A549 (cell line): ENCODE measurements at regions not wholly inside any gene's neighbourhood (a gene's known extent, or its start where the extent isn't known, plus 50 kb on each side); places are given as distances from the start of the nearest gene placed in this dataset.

Experiments used
- ATAC-seq, 2 experiments: fragments of 200-7000 bp in 1 of 2; fragments of >200 bp in 1 of 2; cut with Nextera tagmentation in 1 of 2; cut with Tn5 transposase in 1 of 2; 3 replicates each; pipeline versions ENCODE4 v1.8.0 to v1.9.1; 2018 to 2020; ENCODE audit warnings: mild to moderate bottlenecking in 1 of 2, moderate library complexity in 1 of 2
- CTCF ChIA-PET: fragments of 300-600 bp; sonication (Branson Sonifier 250); formaldehyde crosslinking; extraction: SDS; loops from one replicate; lab custom pipeline; 2021; ENCODE audit warnings: antibody characterized with exemption, inconsistent platforms; lab: Yijun Ruan, JAX
- POLR2A ChIA-PET: fragments of 350-600 bp; formaldehyde crosslinking; extraction: SDS; loops from one replicate; lab custom pipeline; 2021; ENCODE audit warnings: antibody characterized with exemption, inconsistent platforms; lab: Yijun Ruan, JAX
- DNase-seq, 2 experiments: peaks; one replicate each; pipeline versions ENCODE4 v3.0.0 to v3.0.0-alpha.2; 2011 to 2016; ENCODE audit warnings: low read depth in 1 of 2, low spot score in 1 of 2
- FAIRE-seq: peaks from 2 replicates; lab custom pipeline; 2011; peaks lifted over from hg19 to GRCh38; lab: Jason Lieb, UNC
- H3K27ac ChIP-seq, 2 experiments: fragments of >200 bp; sonication (Bioruptor Twin); formaldehyde crosslinking; 3 replicates each; pipeline ENCODE4 v1.5.1; 2016 to 2017
- H3K4me1 ChIP-seq: fragments of >200 bp; sonication (Bioruptor Twin); formaldehyde crosslinking; 3 replicates; pipeline ENCODE4 v1.6.1; 2016
- H3K4me2 ChIP-seq: fragments of >200 bp; sonication (Bioruptor Twin); formaldehyde crosslinking; 3 replicates; pipeline ENCODE4 v1.6.1; 2016
- H3K4me3 ChIP-seq: fragments of >200 bp; sonication (Bioruptor Twin); formaldehyde crosslinking; 3 replicates; pipeline ENCODE4 v1.5.1; 2016
- H3K9me3 ChIP-seq: fragments of >200 bp; sonication (Bioruptor Twin); formaldehyde crosslinking; 3 replicates; pipeline ENCODE4 v1.6.1; 2016
- BCL3 ChIP-seq: fragments of >200 bp; sonication (Bioruptor Twin); formaldehyde crosslinking; IDR thresholded peaks from 3 replicates; pipeline ENCODE4 v1.6.1; 2016
- BHLHE40 ChIP-seq: IDR thresholded peaks from 2 replicates; pipeline ENCODE4 v1.6.1; 2012; ENCODE audit warnings: low read depth, low read length, inconsistent platforms
- CBX2 ChIP-seq: fragments of 200-600 bp; sonication (generic); IDR thresholded peaks from 2 replicates; pipeline ENCODE4 v1.6.1; 2016; ENCODE audit warnings: low read depth, mild to moderate bottlenecking, borderline replicate concordance
- CHD2 ChIP-seq: fragments of 150-350 bp; IDR thresholded peaks from 2 replicates; pipeline ENCODE4 v1.6.1; 2014; ENCODE audit warnings: low read length; ENCODE audit not compliant: partially characterized antibody
- EP300 ChIP-seq, 2 experiments: fragments of >200 bp; sonication (Bioruptor Twin); formaldehyde crosslinking; IDR thresholded peaks; 2 replicates in 1 of 2; 3 replicates in 1 of 2; pipeline ENCODE4 v1.6.1; 2016 to 2017
- FOSL2 ChIP-seq, 2 experiments: fragments of 450-650 bp in 1 of 2; fragments of >200 bp in 1 of 2; sonication (Bioruptor Twin) in 1 of 2; formaldehyde crosslinking; IDR thresholded peaks; 2 replicates each; pipeline versions ENCODE4 v1.5.0 to v1.6.1; 2016 to 2020; ENCODE audit warnings: mild to moderate bottlenecking in 1 of 2, moderate library complexity in 1 of 2
- FOXS1 ChIP-seq: fragments of 250-450 bp; sonication (Bioruptor Pico); IDR thresholded peaks from 2 replicates; pipeline ENCODE4 v1.5.0; 2020; ENCODE audit warnings: mild to moderate bottlenecking, moderate library complexity
- GATA3 ChIP-seq: IDR thresholded peaks from 2 replicates; pipeline ENCODE4 v1.6.1; 2012; ENCODE audit warnings: borderline replicate concordance
- HDAC2 ChIP-seq: fragments of 200-600 bp; sonication (generic); IDR thresholded peaks from 2 replicates; pipeline ENCODE4 v1.6.1; 2016
- HEYL ChIP-seq: fragments of 250-450 bp; sonication (Bioruptor Pico); IDR thresholded peaks from 2 replicates; pipeline ENCODE4 v1.8.0; 2021; ENCODE audit warnings: mild to moderate bottlenecking, moderate library complexity
- HMGXB4 ChIP-seq: fragments of 250-450 bp; sonication (Bioruptor Pico); IDR thresholded peaks from 2 replicates; pipeline ENCODE4 v1.5.0; 2021; ENCODE audit warnings: mild to moderate bottlenecking, moderate library complexity, borderline replicate concordance
- HOXA7 ChIP-seq: fragments of 250-450 bp; sonication (Bioruptor Pico); IDR thresholded peaks from 2 replicates; pipeline ENCODE4 v1.5.0; 2020; ENCODE audit warnings: mild to moderate bottlenecking, moderate library complexity
- HOXB13 ChIP-seq: fragments of 250-450 bp; sonication (Bioruptor Pico); IDR thresholded peaks from 2 replicates; pipeline ENCODE4 v1.5.0; 2020; ENCODE audit warnings: low read depth, mild to moderate bottlenecking, moderate library complexity
- HOXB5 ChIP-seq: fragments of 250-450 bp; sonication (Bioruptor Pico); IDR thresholded peaks from 2 replicates; pipeline ENCODE4 v1.5.0; 2020; ENCODE audit warnings: mild to moderate bottlenecking, moderate library complexity
- JUN ChIP-seq, 2 experiments: fragments of >200 bp; sonication (Bioruptor Twin); formaldehyde crosslinking; IDR thresholded peaks; 2 replicates in 1 of 2; 3 replicates in 1 of 2; pipeline ENCODE4 v1.6.1; 2016 to 2017
- JUNB ChIP-seq: fragments of >200 bp; sonication (Bioruptor Twin); formaldehyde crosslinking; IDR thresholded peaks from 2 replicates; pipeline ENCODE4 v1.6.1; 2016
- KDM1A ChIP-seq: fragments of 200-600 bp; sonication (generic); IDR thresholded peaks from 2 replicates; pipeline ENCODE4 v1.6.1; 2016; ENCODE audit warnings: low read depth, mild to moderate bottlenecking
- KDM5A ChIP-seq: fragments of 200-600 bp; sonication (generic); IDR thresholded peaks from 2 replicates; pipeline ENCODE4 v1.6.1; 2016; ENCODE audit warnings: antibody characterized with exemption, mild to moderate bottlenecking
- MAZ ChIP-seq: fragments of 150-350 bp; IDR thresholded peaks from 2 replicates; pipeline ENCODE4 v1.6.1; 2014; ENCODE audit warnings: antibody characterized with exemption, low read depth, low read length, borderline replicate concordance
- MYC ChIP-seq: IDR thresholded peaks from 2 replicates; pipeline ENCODE4 v1.6.1; 2012; ENCODE audit warnings: mild to moderate bottlenecking, inconsistent platforms, low read length, improper control_type of control experiment, borderline replicate concordance
- NFE2L2 ChIP-seq: fragments of 150-350 bp; conservative IDR thresholded peaks from 2 replicates; pipeline ENCODE4 v1.6.1; 2014; ENCODE audit warnings: low read length
- NPAS2 ChIP-seq: fragments of 250-450 bp; sonication (Bioruptor Pico); IDR thresholded peaks from 2 replicates; pipeline ENCODE4 v1.8.0; 2022; ENCODE audit warnings: mild to moderate bottlenecking, moderate library complexity, borderline replicate concordance
- PHF8 ChIP-seq: fragments of 200-600 bp; sonication (generic); IDR thresholded peaks from 2 replicates; pipeline ENCODE4 v1.6.1; 2016; ENCODE audit warnings: low read depth, mild to moderate bottlenecking, antibody characterized with exemption, moderate library complexity, borderline replicate concordance
- POLR2A ChIP-seq: IDR thresholded peaks from 2 replicates; pipeline ENCODE4 v1.6.1; 2012; ENCODE audit warnings: mild to moderate bottlenecking, low read length
- POLR2AphosphoS2 ChIP-seq: conservative IDR thresholded peaks from 2 replicates; pipeline ENCODE4 v1.6.1; 2012; ENCODE audit warnings: low read length, improper control_type of control experiment, inconsistent platforms
- RAD21 ChIP-seq, 2 experiments: fragments of >200 bp in 1 of 2; sonication (Bioruptor Twin) in 1 of 2; formaldehyde crosslinking in 1 of 2; IDR thresholded peaks in 1 of 2; conservative IDR thresholded peaks in 1 of 2; 2 replicates in 1 of 2; 3 replicates in 1 of 2; pipeline ENCODE4 v1.6.1; 2012 to 2018; ENCODE audit warnings: inconsistent platforms in 1 of 2
- RARB ChIP-seq: fragments of 250-450 bp; sonication (Bioruptor Pico); IDR thresholded peaks from 2 replicates; pipeline ENCODE4 v1.8.0; 2021; ENCODE audit warnings: mild to moderate bottlenecking, moderate library complexity
- REST ChIP-seq: fragments of 200-600 bp; sonication (generic); IDR thresholded peaks from 2 replicates; pipeline ENCODE4 v1.6.1; 2016; ENCODE audit warnings: antibody characterized with exemption, mild to moderate bottlenecking, moderate library complexity
- SMC3 ChIP-seq: fragments of >200 bp; sonication (Bioruptor Twin); formaldehyde crosslinking; IDR thresholded peaks from 3 replicates; pipeline ENCODE4 v1.6.1; 2018; ENCODE audit warnings: inconsistent platforms
- SREBF2 ChIP-seq: fragments of 450-650 bp; IDR thresholded peaks from 2 replicates; pipeline ENCODE4 v1.6.1; 2014; ENCODE audit warnings: mild to moderate bottlenecking, moderate library complexity
- TFCP2L1 ChIP-seq: fragments of 250-450 bp; sonication (Bioruptor Pico); IDR thresholded peaks from 2 replicates; pipeline ENCODE4 v1.5.0; 2021; ENCODE audit warnings: mild to moderate bottlenecking
- ZNF302 ChIP-seq: fragments of 250-450 bp; sonication (Bioruptor Pico); IDR thresholded peaks from 2 replicates; pipeline ENCODE4 v1.9.0; 2021; ENCODE audit warnings: inconsistent platforms, mild to moderate bottlenecking, moderate library complexity
- WGBS: methylation state at CpG from one replicate; pipeline ENCODE4 v1.1.6; 2017; ENCODE audit errors: missing lambda C conversion rate; 5-methylcytosine and 5-hydroxymethylcytosine counted together

- Histone ChIP-seq H3K9me3 (no peaks in the 10 kb centered on the region), H3K4me3 (no peak overlapping the region), H3K4me2 (no peak overlapping the region), H3K4me1 (no peaks in the 10 kb centered on the region), H3K27ac (no peak overlapping the region)
- no peak for ATAC-seq
- no peak for DNase-seq
- TF ChIP-seq EP300 (IDR thresholded peaks at IDR 0.05), result no peak
- TF ChIP-seq CHD2, result no peak
- no peak for TF ChIP-seq POLR2AphosphoS2
- TF ChIP-seq FOSL2 (IDR thresholded peaks at IDR 0.05), result no peak
- TF ChIP-seq FOSL2 (CRISPR knock-in tag; IDR thresholded peaks at IDR 0.05), result no peak
- no peak for TF ChIP-seq KDM1A
- TF ChIP-seq NPAS2 (CRISPR knock-in tag), result no peak
- TF ChIP-seq KDM5A, result no peak
- TF ChIP-seq HOXB13 (CRISPR knock-in tag), result no peak
- no peak for TF ChIP-seq JUN (IDR thresholded peaks at IDR 0.05)
- TF ChIP-seq BCL3, result no peak
- no peak for TF ChIP-seq MAZ
- no peak for TF ChIP-seq BHLHE40
- no peak for TF ChIP-seq POLR2A
- TF ChIP-seq REST, result no peak
- no peak for TF ChIP-seq JUNB
- TF ChIP-seq HDAC2, result no peak
- no peak for TF ChIP-seq RAD21 (conservative IDR thresholded peaks at IDR 0.05 in 1 of 2, IDR thresholded peaks at IDR 0.05 in 1 of 2)
- TF ChIP-seq HOXA7 (CRISPR knock-in tag), result no peak
- TF ChIP-seq HMGXB4 (CRISPR knock-in tag), result no peak
- no peak for FAIRE-seq
- WGBS, result 70% methylated on average over 3 of the region's 3 CpGs
- POLR2A ChIA-PET, result no interaction called here
- CTCF ChIA-PET, result no interaction called here
Measured at GRCh38 chr9:2502210-2502609, 119.4 kb upstream of the VLDLR start.

GRCh38 chr9:2502760-2503159, 118.8 kb upstream of the VLDLR start:
- no peak for TF ChIP-seq JUNB
- no peak for TF ChIP-seq SREBF2
- no peak for TF ChIP-seq HOXB5 (CRISPR knock-in tag)
- TF ChIP-seq SMC3, result no peak
- TF ChIP-seq ZNF302 (CRISPR knock-in tag), result no peak
- TF ChIP-seq FOXS1 (CRISPR knock-in tag), result no peak
- no peak for TF ChIP-seq RARB
- TF ChIP-seq TFCP2L1 (CRISPR knock-in tag), result no peak
- TF ChIP-seq CBX2, result no peak
- TF ChIP-seq PHF8, result no peak
- TF ChIP-seq HOXA7 (CRISPR knock-in tag), result no peak
- TF ChIP-seq HEYL (CRISPR knock-in tag), result no peak
- TF ChIP-seq GATA3, result no peak
- no peak for TF ChIP-seq NFE2L2
- TF ChIP-seq HDAC2, result no peak
- TF ChIP-seq POLR2A, result no peak
- no peak for TF ChIP-seq MYC
- TF ChIP-seq, all 56 proteins: peak for 0
- FAIRE-seq, result no peak
- H3K4me3 ChIP-seq, result no peak overlapping the region
- no peak for DNase-seq
- no peaks in the 10 kb centered on the region for H3K9me3 ChIP-seq
- ChIA-PET CTCF (interaction anchor here (1.4 kb wide), 1 partner anchor 63 kb away, joined by 3 read pairs; no protein-coding TSS in a partner anchor), POLR2A (no interaction called here)
- no peak overlapping the region for H3K27ac ChIP-seq
- no peak overlapping the region for H3K4me2 ChIP-seq
- 65% methylated on average over 2 of the region's 2 CpGs for WGBS
- H3K4me1 ChIP-seq, result no peaks in the 10 kb centered on the region
- ATAC-seq, result no peak
